Left ventricle myocardium inferior (tissue), 1 donor: ENCODE measurements at regions not wholly inside any gene's neighbourhood (a gene's known extent, or its start where the extent isn't known, plus 50 kb on each side); places are given as distances from the start of the nearest gene placed in this dataset.

Experiments used
- DNase-seq: peaks from one replicate; pipeline ENCODE4 v3.0.0-alpha.2; 2020
- H3K27ac ChIP-seq: fragments of 200-600 bp; replicated peaks from 2 replicates; pipeline ENCODE4 v1.8.0; 2021
- H3K27me3 ChIP-seq: fragments of 200-600 bp; 2 replicates; pipeline ENCODE4 v1.8.0; 2021; ENCODE audit warnings: low read depth
- H3K36me3 ChIP-seq: fragments of 200-600 bp; 2 replicates; pipeline ENCODE4 v1.8.0; 2021
- H3K4me1 ChIP-seq: fragments of 200-600 bp; 2 replicates; pipeline ENCODE4 v1.8.0; 2021
- H3K4me3 ChIP-seq: fragments of 200-600 bp; 2 replicates; pipeline ENCODE4 v1.8.0; 2021; ENCODE audit warnings: mild to moderate bottlenecking, moderate library complexity
- H3K9me3 ChIP-seq: fragments of 200-600 bp; replicated peaks from 2 replicates; pipeline ENCODE4 v1.8.0; 2021
- intact Hi-C: fragments of 100-400 bp; cut with micrococcal nuclease; formaldehyde crosslinking; loops from one replicate; pipeline ENCODE4 v1.11.0; 2022
- TF ChIP-seq, protein P1 (sequence below): fragments of 200-600 bp; IDR thresholded peaks from 2 replicates; pipeline ENCODE4 v1.8.0; 2021; ENCODE audit warnings: antibody characterized with exemption, mild to moderate bottlenecking, borderline replicate concordance
- donor health status: DM: no; HTN: yes; CAD: no; lungs with severe emphysema.

- TF ChIP-seq, protein P1, sequence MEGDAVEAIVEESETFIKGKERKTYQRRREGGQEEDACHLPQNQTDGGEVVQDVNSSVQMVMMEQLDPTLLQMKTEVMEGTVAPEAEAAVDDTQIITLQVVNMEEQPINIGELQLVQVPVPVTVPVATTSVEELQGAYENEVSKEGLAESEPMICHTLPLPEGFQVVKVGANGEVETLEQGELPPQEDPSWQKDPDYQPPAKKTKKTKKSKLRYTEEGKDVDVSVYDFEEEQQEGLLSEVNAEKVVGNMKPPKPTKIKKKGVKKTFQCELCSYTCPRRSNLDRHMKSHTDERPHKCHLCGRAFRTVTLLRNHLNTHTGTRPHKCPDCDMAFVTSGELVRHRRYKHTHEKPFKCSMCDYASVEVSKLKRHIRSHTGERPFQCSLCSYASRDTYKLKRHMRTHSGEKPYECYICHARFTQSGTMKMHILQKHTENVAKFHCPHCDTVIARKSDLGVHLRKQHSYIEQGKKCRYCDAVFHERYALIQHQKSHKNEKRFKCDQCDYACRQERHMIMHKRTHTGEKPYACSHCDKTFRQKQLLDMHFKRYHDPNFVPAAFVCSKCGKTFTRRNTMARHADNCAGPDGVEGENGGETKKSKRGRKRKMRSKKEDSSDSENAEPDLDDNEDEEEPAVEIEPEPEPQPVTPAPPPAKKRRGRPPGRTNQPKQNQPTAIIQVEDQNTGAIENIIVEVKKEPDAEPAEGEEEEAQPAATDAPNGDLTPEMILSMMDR = no peak
- no peaks in the 10 kb centered on the region for H3K36me3 ChIP-seq
- no peak for DNase-seq
- H3K4me1 ChIP-seq = peaks cover 10% of the 10 kb centered on the region
- no peaks in the 10 kb centered on the region for H3K9me3 ChIP-seq
- H3K27ac ChIP-seq = no peak overlapping the region
- intact Hi-C loops = no loop called here
- H3K27me3 ChIP-seq = no peaks in the 10 kb centered on the region
- H3K4me3 ChIP-seq = no peak overlapping the region
Measured at GRCh38 chr20:6691516-6691915, 76.0 kb upstream of the BMP2 start.

GRCh38 chr20:6689339-6689973 is 78.0 kb upstream of the BMP2 start:
- intact Hi-C loops = no loop called here

GRCh38 chr20:6686171-6686570 is 81.3 kb upstream of the BMP2 start:
- no peak for DNase-seq
- H3K9me3 ChIP-seq = no peaks in the 10 kb centered on the region
- intact Hi-C loops = no loop called here
- H3K36me3 ChIP-seq = no peaks in the 10 kb centered on the region
- no peaks in the 10 kb centered on the region for H3K27me3 ChIP-seq
- H3K4me1 ChIP-seq = no peaks in the 10 kb centered on the region
- no peak overlapping the region for H3K4me3 ChIP-seq
- TF ChIP-seq, protein P1 = no peak
- H3K27ac ChIP-seq = no peak overlapping the region

More at GRCh38 chr20:6689339-6689973, 78.0 kb upstream of the BMP2 start:
- Histone ChIP-seq H3K27me3 (no peaks in the 10 kb centered on the region), H3K4me1 (peaks cover 10% of the 10 kb centered on the region), H3K4me3 (no peak overlapping the region), H3K36me3 (no peaks in the 10 kb centered on the region), H3K27ac (no peak overlapping the region), H3K9me3 (no peaks in the 10 kb centered on the region)
- no peak for DNase-seq
- TF ChIP-seq, protein P1 = no peak

GRCh38 chr20:6685626-6686025 is 81.9 kb upstream of the BMP2 start:
- Histone ChIP-seq H3K4me1 (no peaks in the 10 kb centered on the region), H3K4me3 (no peak overlapping the region), H3K9me3 (no peaks in the 10 kb centered on the region), H3K27ac (no peak overlapping the region), H3K36me3 (no peaks in the 10 kb centered on the region), H3K27me3 (no peaks in the 10 kb centered on the region)
- intact Hi-C loops = no loop called here
- DNase-seq = no peak
- TF ChIP-seq, protein P1 = no peak

- intact Hi-C loops = no loop called here
Measured at GRCh38 chr20:6685181-6685582, 82.3 kb upstream of the BMP2 start.

More at GRCh38 chr20:6685181-6685582, 82.3 kb upstream of the BMP2 start:
- H3K36me3 ChIP-seq = no peaks in the 10 kb centered on the region
- TF ChIP-seq, protein P1 = no peak
- no peak overlapping the region for H3K4me3 ChIP-seq
- H3K27ac ChIP-seq = no peak overlapping the region
- no peaks in the 10 kb centered on the region for H3K9me3 ChIP-seq
- no peaks in the 10 kb centered on the region for H3K27me3 ChIP-seq
- DNase-seq = no peak
- H3K4me1 ChIP-seq = no peaks in the 10 kb centered on the region
